ENCODE measurements at regions not wholly inside any gene's neighbourhood (a gene's known extent, or its start where the extent isn't known, plus 50 kb on each side); places are given as distances from the start of the nearest gene placed in this dataset.
A peak's percentile ranks its signal among the peaks of the same experiment; 100 is the strongest.

GRCh38 chr11:127596433-127596832 is 595.9 kb upstream of the KIRREL3 start:
- no peak for DNase-seq (ENCODE audit: low spot score)

DNA sequence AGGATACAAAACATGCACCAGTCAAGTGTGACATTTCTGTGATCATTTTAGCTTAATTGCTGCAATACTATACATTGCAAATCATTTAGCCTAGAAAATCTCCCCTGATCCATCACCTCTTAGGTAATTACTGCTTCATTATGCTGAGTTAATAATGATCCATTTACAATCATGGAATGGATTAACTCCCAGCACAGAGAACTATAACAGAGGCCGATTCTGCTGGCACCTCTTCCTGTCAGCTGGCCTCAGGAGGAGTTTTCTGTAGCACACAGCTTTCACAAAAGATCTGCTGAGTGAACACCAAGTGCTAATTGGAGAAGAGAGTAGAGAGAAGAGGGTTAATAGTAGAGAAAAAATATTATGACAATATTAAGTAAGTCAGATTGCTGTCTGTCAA is 591.8 kb upstream of the KIRREL3 start:
- no peak for DNase-seq (ENCODE audit: low spot score)

- DNase-seq (ENCODE audit: low spot score), result no peak
Measured at GRCh38 chr11:127590314-127590713, 589.7 kb upstream of the KIRREL3 start.

DNA sequence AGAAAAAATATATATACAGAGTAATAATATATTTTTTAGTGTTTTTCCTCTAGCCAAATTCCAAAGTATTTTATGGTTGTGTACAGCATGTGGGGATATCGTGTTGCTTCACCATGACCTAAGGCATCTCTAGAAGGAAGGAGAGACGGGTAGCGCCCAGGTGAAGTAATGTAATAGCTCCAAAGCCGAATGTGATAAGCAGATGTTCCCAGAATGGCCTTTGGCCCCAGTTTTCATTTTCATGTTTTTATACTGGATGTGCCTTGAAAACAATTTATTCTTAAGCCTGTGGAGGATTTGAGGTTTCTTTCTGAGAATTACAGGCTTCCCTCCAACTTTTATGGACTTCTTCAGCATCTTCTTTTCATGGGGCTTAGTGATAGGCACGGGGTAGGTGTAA is 587.9 kb upstream of the KIRREL3 start:
- no peak for DNase-seq (ENCODE audit: low spot score)

DNA sequence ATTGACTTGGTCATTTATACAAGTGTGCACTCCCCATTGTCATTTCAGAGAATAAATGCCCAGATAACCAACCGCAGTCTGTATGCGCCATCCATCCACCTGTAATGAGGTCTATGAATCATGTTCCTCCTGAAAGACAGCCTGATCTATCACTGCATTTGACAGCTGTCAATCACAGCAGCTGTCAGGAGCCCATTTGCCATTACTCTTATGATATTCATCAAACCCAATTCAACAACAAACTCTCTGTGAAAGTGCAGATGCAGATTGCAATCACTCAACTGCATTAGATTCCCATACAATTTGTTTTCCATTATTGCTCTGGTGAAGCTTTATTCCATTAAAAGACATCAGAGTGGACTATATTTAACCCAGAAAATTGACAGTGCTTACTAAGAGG is 586.9 kb upstream of the KIRREL3 start:
- DNase-seq (ENCODE audit: low spot score), result no peak

DNA sequence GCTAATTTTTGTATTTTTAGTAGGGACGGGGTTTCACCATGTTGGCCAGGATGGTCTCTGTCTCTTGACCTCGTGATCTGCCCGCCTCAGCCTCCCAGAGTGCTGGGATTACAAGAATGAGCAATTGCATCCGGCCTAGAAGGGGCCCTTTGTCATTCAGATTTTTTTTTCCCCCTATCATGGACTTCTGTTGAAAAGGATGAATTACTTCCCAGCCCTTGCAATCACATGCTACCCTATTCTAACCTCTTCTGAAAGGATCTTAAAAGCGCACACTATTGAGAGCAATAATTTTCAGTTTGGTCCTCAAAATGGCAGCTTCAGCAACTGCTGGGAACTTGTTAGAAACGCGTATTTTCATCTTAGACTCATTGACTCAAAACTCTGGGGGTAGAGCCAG is 575.6 kb upstream of the KIRREL3 start:
- no peak for DNase-seq (ENCODE audit: low spot score)

GRCh38 chr11:127574478-127574877 is 573.9 kb upstream of the KIRREL3 start:
- no peak for DNase-seq (ENCODE audit: low spot score)

GRCh38 chr11:127568891-127569290 is 568.3 kb upstream of the KIRREL3 start:
- no peak for DNase-seq (ENCODE audit: low spot score)

GRCh38 chr11:127567237-127567932 is 566.8 kb upstream of the KIRREL3 start:
- no peak for DNase-seq (ENCODE audit: low spot score)

DNA sequence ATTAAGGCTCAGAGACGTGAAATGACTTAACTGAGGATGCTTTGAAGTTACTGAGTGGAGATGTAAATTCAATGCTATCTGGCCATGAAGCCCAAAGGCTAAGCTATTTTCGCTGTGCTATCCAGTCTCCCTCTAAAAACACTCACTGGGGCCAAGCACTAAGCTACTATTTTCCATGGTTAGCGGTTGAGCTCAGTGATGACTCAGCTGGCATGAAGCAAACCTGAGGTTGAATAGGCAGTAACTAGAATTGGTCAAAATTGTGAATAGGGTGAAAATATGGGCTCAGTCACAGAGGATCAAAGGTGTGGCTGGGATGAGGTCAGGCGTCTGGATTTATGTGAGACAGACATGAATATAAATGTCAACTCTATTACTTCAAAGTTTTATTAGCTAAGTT is 564.2 kb upstream of the KIRREL3 start:
- DNase-seq (ENCODE audit: low spot score), result no peak

- no peak for DNase-seq (ENCODE audit: low spot score)
Measured at GRCh38 chr11:127559978-127560377, 559.4 kb upstream of the KIRREL3 start.

- no peak for DNase-seq (ENCODE audit: low spot score)
Measured at GRCh38 chr11:127552446-127552845, 551.9 kb upstream of the KIRREL3 start.

- no peak for DNase-seq (ENCODE audit: low spot score)
Measured at GRCh38 chr11:127531167-127531566, 530.6 kb upstream of the KIRREL3 start.

GRCh38 chr11:127528297-127528696 is 527.7 kb upstream of the KIRREL3 start:
- DNase-seq (ENCODE audit: low spot score), result no peak

DNA sequence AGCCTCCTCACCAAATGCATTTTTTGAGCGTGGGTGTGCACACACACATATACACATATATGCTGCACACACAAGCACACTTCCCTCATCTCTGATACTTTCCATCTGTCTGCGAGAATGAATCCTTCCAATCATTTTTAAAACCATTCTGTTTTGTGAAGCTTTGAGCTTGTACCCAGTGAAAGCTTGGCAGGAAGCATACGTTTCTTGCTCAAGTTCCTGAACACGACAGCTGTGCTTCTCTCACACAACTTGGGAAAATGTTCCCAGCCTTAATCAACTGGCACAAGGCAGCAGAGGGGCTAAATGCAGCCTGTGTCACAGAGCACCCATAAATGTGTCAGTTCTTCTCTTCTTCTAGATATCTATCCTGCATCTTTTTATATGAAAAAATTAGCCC is 524.0 kb upstream of the KIRREL3 start:
- DNase-seq (ENCODE audit: low spot score), result no peak

DNA sequence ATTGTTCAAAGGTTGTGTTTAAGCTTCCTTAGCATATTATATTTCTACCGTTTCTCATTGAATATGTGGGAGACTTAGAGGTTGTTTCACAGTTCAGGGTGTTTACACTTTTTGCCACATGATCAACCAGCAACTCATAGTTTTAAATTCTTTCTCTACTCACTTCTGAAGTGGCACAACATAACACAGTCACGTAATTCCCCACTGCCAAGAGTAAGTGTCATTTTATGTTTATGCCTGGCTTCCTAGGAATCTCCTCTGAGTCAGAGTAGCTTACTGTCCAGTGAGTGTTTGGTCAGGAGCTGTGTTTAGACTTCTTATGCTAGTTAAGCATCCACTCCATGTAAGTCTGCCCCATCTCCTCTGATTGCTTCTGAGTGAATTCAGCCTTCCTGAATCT is 520.8 kb upstream of the KIRREL3 start:
- DNase-seq (ENCODE audit: low spot score), result no peak

DNA sequence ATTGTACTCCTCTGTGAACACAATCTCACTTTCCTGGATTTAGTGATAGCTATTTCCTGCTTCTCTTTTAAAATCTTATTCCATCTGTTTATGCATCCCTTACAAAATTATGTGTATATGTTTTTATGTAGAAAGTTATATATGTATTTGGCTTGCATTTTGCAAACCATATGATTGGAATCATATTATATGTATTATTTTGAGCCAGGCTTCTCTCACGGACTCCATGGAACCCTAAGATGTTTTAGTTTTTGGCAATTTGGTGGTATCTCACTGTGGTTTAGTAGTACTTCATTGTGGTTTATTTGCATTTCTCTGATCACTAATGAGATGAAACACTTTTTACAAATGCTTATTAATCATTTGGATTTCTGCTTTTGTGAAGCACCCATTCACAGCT is 507.3 kb upstream of the KIRREL3 start:
- no peak for DNase-seq (ENCODE audit: low spot score)

- no peak for DNase-seq (ENCODE audit: low spot score)
Measured at GRCh38 chr11:127506647-127507046, 506.1 kb upstream of the KIRREL3 start.

- no peak for DNase-seq (ENCODE audit: low spot score)
Measured at GRCh38 chr11:127506126-127506525, 505.6 kb upstream of the KIRREL3 start.

- DNase-seq (ENCODE audit: low spot score), result no peak
Measured at GRCh38 chr11:127496165-127496564, 495.6 kb upstream of the KIRREL3 start.

DNA sequence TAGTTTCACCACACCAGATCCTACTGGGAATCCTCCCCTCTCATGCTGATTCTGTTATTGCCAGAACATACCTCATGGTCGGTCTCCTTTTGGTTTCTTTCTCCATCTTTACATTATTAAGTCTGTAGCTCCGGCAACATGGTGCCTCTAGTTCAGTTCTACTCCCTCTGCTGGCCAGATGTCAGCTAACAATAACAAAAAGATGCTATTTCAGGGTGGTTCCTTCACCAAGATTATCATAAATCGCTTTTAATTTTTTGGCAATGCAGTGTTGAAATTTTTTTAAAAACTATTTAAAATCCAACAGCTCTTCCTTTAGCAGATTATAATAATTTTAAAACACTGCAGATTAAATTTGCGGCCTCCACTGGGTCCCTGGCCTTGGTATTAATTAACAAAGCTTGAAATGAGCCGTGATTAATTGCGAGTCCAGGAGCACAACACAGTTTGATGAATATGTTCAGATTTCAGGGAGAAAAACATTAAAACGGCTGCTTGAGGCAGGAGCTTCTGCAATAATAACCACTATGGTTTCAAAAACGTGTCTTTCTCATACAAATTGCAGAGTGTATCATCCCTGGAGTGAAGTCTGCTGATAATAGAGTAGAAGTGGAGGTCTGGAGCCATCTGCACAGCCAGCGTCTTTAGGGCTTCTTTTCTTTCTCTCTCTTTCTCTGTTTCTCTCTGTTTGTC is 492.9 kb upstream of the KIRREL3 start:
- DNase-seq (ENCODE audit: low spot score), result peak; percentile 32

- DNase-seq (ENCODE audit: low spot score), result no peak
Measured at GRCh38 chr11:127492029-127492428, 491.5 kb upstream of the KIRREL3 start.

GRCh38 chr11:127491589-127491988 is 491.0 kb upstream of the KIRREL3 start:
- DNase-seq (ENCODE audit: low spot score), result no peak

DNA sequence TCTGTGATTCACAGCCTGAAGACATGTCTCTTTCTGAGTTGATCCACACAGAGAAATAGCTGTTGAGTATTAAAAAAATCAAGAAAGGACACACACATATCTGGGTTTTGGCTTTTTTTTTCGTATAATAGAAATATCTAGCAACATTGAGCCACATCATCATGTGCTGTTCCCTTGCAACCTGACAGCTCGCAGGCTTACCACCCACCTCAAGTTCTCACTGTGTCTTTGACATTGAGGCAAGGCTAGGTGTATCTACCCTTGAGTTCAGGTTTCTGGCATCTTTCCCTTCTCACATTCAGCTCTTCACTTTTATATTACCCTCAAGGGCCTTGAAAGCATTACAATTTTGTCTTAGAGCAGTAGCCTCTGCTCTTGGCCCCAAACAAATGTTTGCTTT is 490.3 kb upstream of the KIRREL3 start:
- no peak for DNase-seq (ENCODE audit: low spot score)
